H1 (cell line): ENCODE measurements at regions not wholly inside any gene's neighbourhood (a gene's known extent, or its start where the extent isn't known, plus 50 kb on each side); places are given as distances from the start of the nearest gene placed in this dataset.

Experiments
- CTCF ChIA-PET: fragments of 300-600 bp; sonication (Branson Sonifier 250); formaldehyde crosslinking; loops from one replicate; lab custom pipeline; 2021; ENCODE audit not compliant: partially characterized antibody; lab: Charles Lee
- POLR2A ChIA-PET: fragments of 300-600 bp; sonication (Branson Sonifier 250); formaldehyde crosslinking; loops from one replicate; lab custom pipeline; 2021; ENCODE audit warnings: inconsistent platforms; ENCODE audit not compliant: partially characterized antibody; lab: Charles Lee
- DNase-seq, 2 experiments: peaks; one replicate each; pipeline versions ENCODE4 v3.0.0 to v3.0.0-alpha.2; 2010 to 2022; ENCODE audit warnings: low spot score in 2 of 2, low read depth in 1 of 2, mixed read lengths in 1 of 2
- FAIRE-seq: peaks from 2 replicates; lab custom pipeline; 2011; peaks lifted over from hg19 to GRCh38; lab: Jason Lieb, UNC
- H2AFZ ChIP-seq: 2 replicates; pipeline ENCODE4 v1.8.1; 2012; ENCODE audit warnings: low read length, inconsistent platforms
- H2AK5ac ChIP-seq: 2 replicates; pipeline ENCODE4 v1.6.1; 2013; ENCODE audit warnings: low read depth, low read length
- H2BK120ac ChIP-seq: replicated peaks from 2 replicates; pipeline ENCODE3; 2013; ENCODE audit warnings: low read depth, low read length, inconsistent platforms
- H2BK12ac ChIP-seq: 2 replicates; pipeline ENCODE4 v1.6.1; 2013; ENCODE audit warnings: low read depth, low read length
- H2BK15ac ChIP-seq: 2 replicates; pipeline ENCODE4 v1.6.1; 2013; ENCODE audit warnings: low read length
- H2BK20ac ChIP-seq: 2 replicates; pipeline ENCODE4 v1.6.1; 2013; ENCODE audit warnings: low read length
- H2BK5ac ChIP-seq: 2 replicates; pipeline ENCODE4 v1.6.1; 2013; ENCODE audit warnings: low read depth, low read length
- H3K14ac ChIP-seq: 2 replicates; pipeline ENCODE4 v1.6.1; 2013; ENCODE audit warnings: inconsistent platforms; ENCODE audit not compliant: insufficient read length
- H3K18ac ChIP-seq: 2 replicates; pipeline ENCODE4 v1.6.1; 2013; ENCODE audit warnings: low read length; ENCODE audit errors: extremely low read depth
- H3K23ac ChIP-seq: 2 replicates; pipeline ENCODE4 v1.6.1; 2013; ENCODE audit warnings: inconsistent platforms; ENCODE audit not compliant: insufficient read length
- H3K23me2 ChIP-seq: 2 replicates; pipeline ENCODE4 v1.6.1; 2013; ENCODE audit warnings: low read depth, low read length
- H3K27ac ChIP-seq: 2 replicates; pipeline ENCODE4 v1.6.1; 2011; ENCODE audit warnings: low read depth, low read length, inconsistent platforms
- H3K27me3 ChIP-seq, 4 experiments: replicated peaks in 1 of 4; 1 replicate in 1 of 4; 2 replicates in 3 of 4; pipeline versions ENCODE4 v1.6.1 to v1.8.1; 2011 to 2013; ENCODE audit warnings: low read length in 3 of 4, mild to moderate bottlenecking in 3 of 4, inconsistent platforms in 2 of 4, mixed read lengths in 2 of 4, moderate library complexity in 1 of 4; ENCODE audit not compliant: control insufficient read depth in 3 of 4, insufficient read depth in 3 of 4; ENCODE audit errors: extremely low read depth in 1 of 4
- H3K36me3 ChIP-seq, 4 experiments: 2 replicates each; pipeline versions ENCODE4 v1.6.1 to v1.8.1; 2011 to 2013; ENCODE audit warnings: mild to moderate bottlenecking in 4 of 4, low read length in 3 of 4, moderate library complexity in 2 of 4, control low read depth in 1 of 4, inconsistent platforms in 1 of 4; ENCODE audit not compliant: insufficient read depth in 4 of 4, control insufficient read depth in 2 of 4
- H3K4ac ChIP-seq: replicated peaks from 2 replicates; pipeline ENCODE3; 2013; ENCODE audit warnings: low read length, low read depth, mixed read lengths, inconsistent platforms; ENCODE audit not compliant: insufficient read length
- H3K4me1 ChIP-seq, 4 experiments: replicated peaks in 1 of 4; 1 replicate in 1 of 4; 2 replicates in 3 of 4; pipeline versions ENCODE4 v1.6.1 to v1.8.1; 2011 to 2013; ENCODE audit warnings: low read length in 3 of 4, inconsistent platforms in 2 of 4, mixed read lengths in 1 of 4; ENCODE audit not compliant: insufficient read depth in 4 of 4, control insufficient read depth in 3 of 4
- H3K4me2 ChIP-seq, 2 experiments: 2 replicates each; pipeline versions ENCODE4 v1.6.1 to v1.8.1; 2011 to 2013; ENCODE audit warnings: low read depth in 2 of 2, low read length in 2 of 2, control low read depth in 1 of 2, inconsistent platforms in 1 of 2, mild to moderate bottlenecking in 1 of 2; ENCODE audit not compliant: insufficient read depth in 1 of 2
- H3K4me3 ChIP-seq, 4 experiments: fragments of 200-600, 300-600 bp in 1 of 4; sonication (generic), shearing (Covaris generic), sonication (Bioruptor Twin) in 1 of 4; 2 replicates each; pipeline versions ENCODE4 v1.5.1 to v1.8.1; 2011 to 2016; ENCODE audit warnings: low read length in 4 of 4, low read depth in 3 of 4, control low read depth in 2 of 4, inconsistent platforms in 2 of 4, mild to moderate bottlenecking in 2 of 4, mixed read lengths in 1 of 4, moderate library complexity in 1 of 4; ENCODE audit not compliant: insufficient read depth in 2 of 4; ENCODE audit errors: extremely low read depth in 1 of 4
- H3K56ac ChIP-seq: replicated peaks from 2 replicates; pipeline ENCODE3; 2013; ENCODE audit warnings: low read depth, mild to moderate bottlenecking, mixed read lengths, low read length, inconsistent platforms; ENCODE audit not compliant: insufficient read length
- H3K79me1 ChIP-seq: 2 replicates; pipeline ENCODE4 v1.6.1; 2013; ENCODE audit warnings: low read depth, low read length, control low read depth
- H3K79me2 ChIP-seq, 2 experiments: 2 replicates each; pipeline versions ENCODE4 v1.6.1 to v1.8.1; 2012 to 2013; ENCODE audit warnings: low read length in 2 of 2, mild to moderate bottlenecking in 2 of 2, inconsistent platforms in 1 of 2; ENCODE audit not compliant: insufficient read depth in 2 of 2, control insufficient read depth in 1 of 2
- H3K9ac ChIP-seq, 4 experiments: replicated peaks in 1 of 4; 1 replicate in 1 of 4; 2 replicates in 3 of 4; pipeline versions ENCODE4 v1.6.1 to v1.8.1; 2011 to 2013; ENCODE audit warnings: low read depth in 3 of 4, low read length in 3 of 4, control low read depth in 2 of 4, mild to moderate bottlenecking in 2 of 4, moderate library complexity in 2 of 4, inconsistent platforms in 1 of 4; ENCODE audit errors: extremely low read depth in 1 of 4
- H3K9me3 ChIP-seq, 2 experiments: 2 replicates each; pipeline versions ENCODE4 v1.6.1 to v1.8.1; 2012 to 2013; ENCODE audit warnings: mild to moderate bottlenecking in 2 of 2, moderate library complexity in 2 of 2, control low read depth in 1 of 2, inconsistent platforms in 1 of 2, low read depth in 1 of 2, low read length in 1 of 2, mixed read lengths in 1 of 2; ENCODE audit not compliant: insufficient read depth in 2 of 2
- H4K20me1 ChIP-seq, 2 experiments: replicated peaks in 1 of 2; 2 replicates each; pipeline versions ENCODE3 to v1.8.1; 2011 to 2013; ENCODE audit warnings: inconsistent platforms in 2 of 2, low read length in 2 of 2, mild to moderate bottlenecking in 1 of 2; ENCODE audit not compliant: insufficient read depth in 2 of 2, control insufficient read depth in 1 of 2
- H4K5ac ChIP-seq: 2 replicates; pipeline ENCODE4 v1.6.1; 2013; ENCODE audit warnings: low read length, low read depth, mixed read lengths, inconsistent platforms; ENCODE audit not compliant: insufficient read length
- H4K8ac ChIP-seq: 2 replicates; pipeline ENCODE4 v1.8.0; 2013; ENCODE audit warnings: mild to moderate bottlenecking, moderate library complexity, low read length, inconsistent platforms; ENCODE audit not compliant: insufficient read depth; ENCODE audit errors: extremely low read depth
- H4K91ac ChIP-seq: replicated peaks from 2 replicates; pipeline ENCODE3; 2013; ENCODE audit warnings: low read length, mixed read lengths, inconsistent platforms; ENCODE audit not compliant: insufficient read length
- ASH2L ChIP-seq: fragments of 200-600, 300-600 bp; sonication (generic); IDR thresholded peaks from one replicate; pipeline ENCODE4 v1.7.1; 2017; ENCODE audit warnings: low read length
- CBX5 ChIP-seq: fragments of 300-800, 300-1000 bp; sonication (generic); IDR thresholded peaks from 2 replicates; pipeline ENCODE4 v1.7.1; 2016; ENCODE audit warnings: antibody characterized with exemption, low read length, low read depth
- CTBP2 ChIP-seq: IDR thresholded peaks from 2 replicates; pipeline ENCODE4 v1.7.0; 2011; ENCODE audit warnings: borderline replicate concordance, mild to moderate bottlenecking, moderate library complexity, mixed read lengths, low read length; ENCODE audit not compliant: insufficient read depth, insufficient read length
- EP300 ChIP-seq, 2 experiments: IDR thresholded peaks; 1 replicate in 1 of 2; 2 replicates in 1 of 2; pipeline ENCODE4 v1.6.1; 2011 to 2012; ENCODE audit warnings: low read depth in 2 of 2, low read length in 2 of 2, mild to moderate bottlenecking in 2 of 2, borderline replicate concordance in 1 of 2, inconsistent platforms in 1 of 2, moderate library complexity in 1 of 2
- EZH2 ChIP-seq: fragments of 200-600 bp; sonication (generic); IDR thresholded peaks from 2 replicates; pipeline ENCODE4 v1.7.1; 2012; ENCODE audit warnings: low read depth, mild to moderate bottlenecking, moderate library complexity, low read length, inconsistent platforms; ENCODE audit not compliant: severe bottlenecking
- HDAC2 ChIP-seq, 2 experiments: fragments of 300-600 bp in 1 of 2; sonication (generic) in 1 of 2; IDR thresholded peaks; 2 replicates each; pipeline ENCODE4 v1.6.1; 2011 to 2012; ENCODE audit warnings: low read depth in 2 of 2, low read length in 2 of 2, mild to moderate bottlenecking in 2 of 2, moderate library complexity in 2 of 2, borderline replicate concordance in 1 of 2, inconsistent platforms in 1 of 2
- HDAC6 ChIP-seq: IDR thresholded peaks from one replicate; pipeline ENCODE4 v1.7.1; 2012; ENCODE audit warnings: low read depth, mild to moderate bottlenecking, inconsistent platforms, low read length, moderate library complexity
- KDM1A ChIP-seq: fragments of 200-600, 300-600 bp; sonication (generic); IDR thresholded peaks from 2 replicates; pipeline ENCODE4 v1.7.1; 2016; ENCODE audit warnings: mild to moderate bottlenecking, low read length, borderline replicate concordance
- POLR2AphosphoS5 ChIP-seq: IDR thresholded peaks from 2 replicates; pipeline ENCODE4 v1.6.1; 2011; ENCODE audit warnings: low read depth, low read length
- RAD21 ChIP-seq, 2 experiments: IDR thresholded peaks in 1 of 2; conservative IDR thresholded peaks in 1 of 2; 2 replicates each; pipeline ENCODE4 v1.6.1; 2011; ENCODE audit warnings: low read depth in 2 of 2, low read length in 2 of 2, improper control_type of control experiment in 1 of 2, inconsistent platforms in 1 of 2, mild to moderate bottlenecking in 1 of 2, moderate library complexity in 1 of 2
- RNF2 ChIP-seq: fragments of 200-900, 300-1000 bp; sonication (generic); IDR thresholded peaks from 2 replicates; pipeline ENCODE4 v1.7.1; 2016; ENCODE audit warnings: borderline replicate concordance, low read depth, mild to moderate bottlenecking, antibody characterized with exemption, low read length; ENCODE audit not compliant: poor library complexity, severe bottlenecking; ENCODE audit errors: missing control alignments
- SIRT6 ChIP-seq: IDR thresholded peaks from one replicate; pipeline ENCODE4 v1.7.1; 2012; ENCODE audit warnings: low read length, inconsistent platforms
- SP4 ChIP-seq: IDR thresholded peaks from 2 replicates; pipeline ENCODE4 v1.6.1; 2012; ENCODE audit warnings: low read length, inconsistent platforms
- YY1 ChIP-seq: IDR thresholded peaks from 2 replicates; pipeline ENCODE4 v1.6.1; 2011; ENCODE audit warnings: low read depth, mild to moderate bottlenecking, low read length
- WGBS, 2 experiments: shearing (Covaris generic) in 1 of 2; methylation state at CpG; one replicate each; pipeline versions ENCODE4 v1.1.6 to v1.1.7; 2013 to 2015; ENCODE audit warnings: low lambda C conversion rate in 2 of 2, mixed read lengths in 2 of 2, inconsistent platforms in 1 of 2, low coverage in 1 of 2, missing lambda C conversion rate in 1 of 2; ENCODE audit not compliant: insufficient replicate concordance in 2 of 2, insufficient coverage in 1 of 2, insufficient read length in 1 of 2; ENCODE audit errors: extremely low coverage in 1 of 2, missing lambda C conversion rate in 1 of 2; 5-methylcytosine and 5-hydroxymethylcytosine counted together

DNA sequence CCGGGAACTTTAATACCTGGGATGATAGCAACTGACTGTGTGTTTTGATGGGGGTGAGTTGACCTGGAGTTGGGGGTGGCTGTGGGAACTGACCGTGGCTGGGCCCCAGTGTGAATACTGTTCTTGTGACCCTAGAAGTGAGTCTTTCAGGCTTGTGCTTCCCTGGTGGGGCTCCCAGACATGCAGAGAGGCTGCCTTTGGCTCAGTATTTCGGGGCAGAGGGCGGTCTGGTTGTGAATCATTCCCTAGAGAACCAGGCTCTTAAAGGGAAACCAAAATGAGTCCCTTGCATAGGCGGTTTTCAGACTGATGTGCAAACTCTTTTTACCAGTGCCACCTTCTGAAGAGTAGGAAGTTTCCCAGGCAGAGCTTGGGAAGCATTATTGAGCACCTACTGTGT lies 132.1 kb downstream of the MACROH2A1 start:
- H2AK5ac ChIP-seq, result no peak overlapping the region
- H3K4me1 ChIP-seq, result 0 out of 7 replicates have a peak, but pooled peaks cover 0 to 2% (median 0%) of the 10 kb centered on the region in 4 experiments
- no peak overlapping the region for H2AFZ ChIP-seq
- ChIA-PET POLR2A (no interaction called here), CTCF (no interaction called here)
- no peak overlapping the region for H2BK120ac ChIP-seq
- H3K56ac ChIP-seq, result no peak overlapping the region
- H2BK15ac ChIP-seq, result no peak overlapping the region
- H4K91ac ChIP-seq, result no peak overlapping the region
- no peaks in the 10 kb centered on the region for H3K36me3 ChIP-seq
- FAIRE-seq, result no peak
- H2BK5ac ChIP-seq, result no peak overlapping the region
- H3K4me2 ChIP-seq, result no peak overlapping the region
- H3K9me3 ChIP-seq, result 0 out of 4 replicates have a peak, but pooled peaks cover 0 to 2% of the 10 kb centered on the region in 2 experiments
- H3K4me3 ChIP-seq, result no peak overlapping the region
- no peaks in the 10 kb centered on the region for H4K20me1 ChIP-seq
- no peaks in the 10 kb centered on the region for H3K79me2 ChIP-seq
- H4K8ac ChIP-seq, result no peak overlapping the region
- no peak overlapping the region for H3K14ac ChIP-seq
- H3K79me1 ChIP-seq, result no peaks in the 10 kb centered on the region
- H3K4ac ChIP-seq, result no peak overlapping the region
- DNase-seq, result no peak
- H2BK12ac ChIP-seq, result no peak overlapping the region
- H3K23me2 ChIP-seq, result no peaks in the 10 kb centered on the region
- H4K5ac ChIP-seq, result no peak overlapping the region
- H3K9ac ChIP-seq, result no peak overlapping the region
- WGBS, 2 experiments, result 85% methylated on average over 5 of the region's 5 CpGs; no CpG with 5 or more reads in 1 of the 2 experiments
- H3K27ac ChIP-seq, result no peak overlapping the region
- H3K27me3 ChIP-seq, result no peaks in the 10 kb centered on the region
- no peak overlapping the region for H3K18ac ChIP-seq
- H2BK20ac ChIP-seq, result no peak overlapping the region
- TF ChIP-seq EZH2, result no peak
- no peak for TF ChIP-seq CTBP2
- TF ChIP-seq KDM1A, result no peak
- TF ChIP-seq RAD21 (IDR thresholded peaks at IDR 0.05 in 1 of 2, conservative IDR thresholded peaks at IDR 0.05 in 1 of 2; ENCODE audit: low read depth in 2 of 2, low read length in 2 of 2), result no peak
- TF ChIP-seq ASH2L, result no peak
- TF ChIP-seq POLR2AphosphoS5, result no peak
- no peak for TF ChIP-seq CBX5
- no peak for TF ChIP-seq RNF2
- TF ChIP-seq SP4, result no peak
- TF ChIP-seq HDAC2 (IDR thresholded peaks at IDR 0.05; ENCODE audit: borderline replicate concordance in 1 of 2, low read depth in 2 of 2, low read length in 2 of 2), result no peak
- no peak for TF ChIP-seq YY1
- TF ChIP-seq HDAC6, result no peak
- TF ChIP-seq SIRT6, result no peak
- no peak for TF ChIP-seq EP300 (IDR thresholded peaks at IDR 0.05; ENCODE audit: borderline replicate concordance in 1 of 2, low read depth in 2 of 2, low read length in 2 of 2)
- no peak overlapping the region for H3K23ac ChIP-seq
